ENCODE measurements at regions not wholly inside any gene's neighbourhood (a gene's known extent, or its start where the extent isn't known, plus 50 kb on each side); places are given as distances from the start of the nearest gene placed in this dataset.

DNA sequence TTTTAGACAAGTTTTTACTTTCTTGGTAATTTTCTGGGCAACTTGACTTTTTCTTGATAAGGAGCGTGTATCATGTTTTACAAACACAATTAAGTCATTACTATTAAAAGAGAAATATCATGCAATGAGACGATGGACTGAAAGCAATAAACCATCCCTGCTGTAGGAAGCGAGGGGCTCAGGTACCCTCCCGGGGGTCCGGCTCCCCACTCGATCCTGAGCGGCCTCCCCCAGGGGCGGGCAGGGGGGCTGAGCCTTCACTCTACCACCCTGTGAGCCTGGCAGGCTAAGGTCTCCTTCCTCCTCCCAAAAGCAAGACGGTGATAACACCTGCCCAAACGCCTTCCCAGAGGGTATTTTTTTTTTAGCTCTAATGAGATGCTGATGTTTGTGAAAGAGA is 51.8 kb upstream of the ADGRA1 start:
- WGBS, 2 donors: 60 to 62% methylated on average over 10 of the region's 10 CpGs
- H3K27me3 ChIP-seq: peaks cover 0 to 67% (median 31%) of the 10 kb centered on the region in 7 donors
- no peaks in the 10 kb centered on the region for H3K4me1 ChIP-seq
- intact Hi-C loops (cut with DNase I): no loop called here
- no peak overlapping the region for H3K4me3 ChIP-seq
- H3K36me3 ChIP-seq: no peaks in the 10 kb centered on the region
- ATAC-seq (no peak), DNase-seq (no peak)
- H3K9me3 ChIP-seq: no peaks in the 10 kb centered on the region
- TF ChIP-seq, protein P1, sequence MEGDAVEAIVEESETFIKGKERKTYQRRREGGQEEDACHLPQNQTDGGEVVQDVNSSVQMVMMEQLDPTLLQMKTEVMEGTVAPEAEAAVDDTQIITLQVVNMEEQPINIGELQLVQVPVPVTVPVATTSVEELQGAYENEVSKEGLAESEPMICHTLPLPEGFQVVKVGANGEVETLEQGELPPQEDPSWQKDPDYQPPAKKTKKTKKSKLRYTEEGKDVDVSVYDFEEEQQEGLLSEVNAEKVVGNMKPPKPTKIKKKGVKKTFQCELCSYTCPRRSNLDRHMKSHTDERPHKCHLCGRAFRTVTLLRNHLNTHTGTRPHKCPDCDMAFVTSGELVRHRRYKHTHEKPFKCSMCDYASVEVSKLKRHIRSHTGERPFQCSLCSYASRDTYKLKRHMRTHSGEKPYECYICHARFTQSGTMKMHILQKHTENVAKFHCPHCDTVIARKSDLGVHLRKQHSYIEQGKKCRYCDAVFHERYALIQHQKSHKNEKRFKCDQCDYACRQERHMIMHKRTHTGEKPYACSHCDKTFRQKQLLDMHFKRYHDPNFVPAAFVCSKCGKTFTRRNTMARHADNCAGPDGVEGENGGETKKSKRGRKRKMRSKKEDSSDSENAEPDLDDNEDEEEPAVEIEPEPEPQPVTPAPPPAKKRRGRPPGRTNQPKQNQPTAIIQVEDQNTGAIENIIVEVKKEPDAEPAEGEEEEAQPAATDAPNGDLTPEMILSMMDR (IDR thresholded peaks at IDR 0.05): no peak
- H3K27ac ChIP-seq: no peak overlapping the region

DNA sequence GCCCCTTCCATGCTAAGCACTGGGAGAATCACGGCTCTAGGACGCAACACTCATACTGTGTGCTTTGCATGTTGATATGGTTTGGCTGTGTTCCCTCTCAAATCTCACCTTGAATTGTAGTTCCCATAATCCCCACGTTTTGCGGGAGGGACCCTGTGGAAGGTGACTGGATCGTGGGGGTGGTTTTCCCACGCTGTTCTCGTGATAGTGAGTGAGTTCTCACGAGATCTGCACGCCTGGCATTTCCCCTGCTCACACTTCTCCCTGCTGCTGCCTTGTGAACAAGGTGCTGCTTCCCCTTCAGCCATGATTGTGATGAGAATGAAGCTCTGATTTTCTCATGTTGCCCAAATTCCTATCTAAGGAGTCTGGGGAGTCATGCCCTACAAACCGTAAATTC is 53.0 kb upstream of the ADGRA1 start:
- Histone ChIP-seq H3K27me3 (peaks cover 0 to 66% (median 23%) of the 10 kb centered on the region in 7 donors), H3K36me3 (no peaks in the 10 kb centered on the region), H3K4me1 (no peaks in the 10 kb centered on the region), H3K4me3 (no peak overlapping the region), H3K9me3 (no peaks in the 10 kb centered on the region), H3K27ac (no peak overlapping the region)
- 61 to 69% methylated on average over 10 of the region's 10 CpGs for WGBS, 2 donors
- TF ChIP-seq, protein P1 (IDR thresholded peaks at IDR 0.05): no peak
- intact Hi-C loops (cut with DNase I): no loop called here
- DNase-seq (no peak), ATAC-seq (no peak)

DNA sequence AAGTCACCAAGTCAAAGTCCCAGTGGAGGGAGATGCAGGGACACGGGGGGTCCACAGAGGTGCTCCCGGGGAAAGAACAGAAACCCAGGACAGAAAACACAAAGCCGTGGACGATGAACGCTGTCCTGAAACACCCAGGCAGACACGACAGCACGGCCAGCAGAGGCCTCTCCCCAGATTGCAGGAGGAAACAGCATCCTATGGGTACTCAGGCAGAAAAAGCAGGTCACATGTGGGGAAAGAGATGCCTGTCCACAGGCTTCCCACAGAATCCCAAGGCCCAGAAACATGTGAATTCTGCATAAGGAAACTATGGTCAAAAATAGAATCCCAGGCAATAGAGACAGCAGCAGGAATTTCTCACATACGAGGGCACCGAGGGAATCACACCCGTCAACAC is 53.6 kb upstream of the ADGRA1 start:
- DNase-seq (no peak), ATAC-seq (no peak)
- intact Hi-C loops (cut with DNase I): no loop called here
- H3K4me3 ChIP-seq: no peak overlapping the region
- no peaks in the 10 kb centered on the region for H3K36me3 ChIP-seq
- TF ChIP-seq, protein P1 (IDR thresholded peaks at IDR 0.05): no peak
- no peak overlapping the region for H3K27ac ChIP-seq
- peaks cover 0 to under 1% (median 0%) of the 10 kb centered on the region in 9 donors for H3K4me1 ChIP-seq
- WGBS, 2 donors: 64 to 74% methylated on average over 10 of the region's 10 CpGs
- no peaks in the 10 kb centered on the region for H3K9me3 ChIP-seq
- H3K27me3 ChIP-seq: peaks cover 0 to 64% (median 21%) of the 10 kb centered on the region in 7 donors

DNA sequence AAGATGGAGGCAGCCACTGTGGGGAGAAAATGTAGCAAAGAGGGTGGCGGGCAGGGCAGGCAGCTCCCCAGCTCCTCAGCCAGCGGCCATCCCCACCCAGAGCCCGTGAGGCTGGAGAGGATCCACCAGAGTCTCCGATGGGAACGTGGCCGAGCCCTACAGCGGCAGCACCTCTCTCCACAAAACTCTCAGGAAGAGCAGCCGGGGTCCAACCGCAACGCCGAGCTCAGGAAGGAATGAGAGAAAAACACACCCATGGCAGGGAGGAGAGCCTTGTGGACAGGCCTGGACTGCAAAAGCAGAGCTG is 54.0 kb upstream of the ADGRA1 start:
- DNase-seq (no peak), ATAC-seq (no peak)
- Histone ChIP-seq H3K9me3 (no peaks in the 10 kb centered on the region), H3K4me1 (peaks cover 0 to 4% (median 0%) of the 10 kb centered on the region in 9 donors), H3K36me3 (no peaks in the 10 kb centered on the region), H3K4me3 (no peak overlapping the region), H3K27me3 (peaks cover 0 to 64% (median 21%) of the 10 kb centered on the region in 7 donors), H3K27ac (no peak overlapping the region)
- intact Hi-C loops (cut with DNase I): no loop called here
- TF ChIP-seq, protein P1 (IDR thresholded peaks at IDR 0.05): no peak
- 83 to 84% methylated on average over 11 of the region's 11 CpGs for WGBS, 2 donors

Measured in heart right ventricle (tissue), 16 donors.